ENCODE measurements at regions not wholly inside any gene's neighbourhood (a gene's known extent, or its start where the extent isn't known, plus 50 kb on each side); places are given as distances from the start of the nearest gene placed in this dataset.

DNA sequence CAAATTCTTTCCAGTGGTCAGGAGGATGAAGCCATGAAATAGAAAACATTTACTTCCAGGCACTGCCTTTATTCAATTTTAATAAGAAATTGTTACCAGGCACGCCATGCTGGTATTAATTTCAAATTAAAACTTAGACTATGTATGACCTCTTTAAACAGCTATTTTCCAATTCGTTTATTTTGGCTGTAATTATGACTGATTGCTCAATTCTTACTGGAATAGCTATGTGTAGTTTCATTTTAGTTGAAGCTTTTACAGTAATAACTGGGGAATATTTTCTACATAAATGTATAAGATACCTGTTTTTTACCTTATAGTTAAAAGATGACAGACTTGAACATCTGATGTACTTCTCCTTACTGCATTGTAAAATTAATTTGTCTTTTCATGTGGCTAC lies 480.0 kb upstream of the GOLIM4 start:
- 48% methylated on average over 2 of the region's 2 CpGs for WGBS (ENCODE audit: low lambda C conversion rate, missing lambda C conversion rate)
- no peak for DNase-seq (ENCODE audit: low spot score)
- no peak overlapping the region for H3K27ac ChIP-seq
- H3K4me1 ChIP-seq (ENCODE audit: insufficient read depth) = no peaks in the 10 kb centered on the region
- no peak for TF ChIP-seq EZH2phosphoT487 (IDR thresholded peaks at IDR 0.05; ENCODE audit: low read depth, severe bottlenecking, unreplicated experiment)
- TF ChIP-seq EZH2 (IDR thresholded peaks at IDR 0.05; ENCODE audit: borderline replicate concordance) = no peak
- TF ChIP-seq, protein P1, sequence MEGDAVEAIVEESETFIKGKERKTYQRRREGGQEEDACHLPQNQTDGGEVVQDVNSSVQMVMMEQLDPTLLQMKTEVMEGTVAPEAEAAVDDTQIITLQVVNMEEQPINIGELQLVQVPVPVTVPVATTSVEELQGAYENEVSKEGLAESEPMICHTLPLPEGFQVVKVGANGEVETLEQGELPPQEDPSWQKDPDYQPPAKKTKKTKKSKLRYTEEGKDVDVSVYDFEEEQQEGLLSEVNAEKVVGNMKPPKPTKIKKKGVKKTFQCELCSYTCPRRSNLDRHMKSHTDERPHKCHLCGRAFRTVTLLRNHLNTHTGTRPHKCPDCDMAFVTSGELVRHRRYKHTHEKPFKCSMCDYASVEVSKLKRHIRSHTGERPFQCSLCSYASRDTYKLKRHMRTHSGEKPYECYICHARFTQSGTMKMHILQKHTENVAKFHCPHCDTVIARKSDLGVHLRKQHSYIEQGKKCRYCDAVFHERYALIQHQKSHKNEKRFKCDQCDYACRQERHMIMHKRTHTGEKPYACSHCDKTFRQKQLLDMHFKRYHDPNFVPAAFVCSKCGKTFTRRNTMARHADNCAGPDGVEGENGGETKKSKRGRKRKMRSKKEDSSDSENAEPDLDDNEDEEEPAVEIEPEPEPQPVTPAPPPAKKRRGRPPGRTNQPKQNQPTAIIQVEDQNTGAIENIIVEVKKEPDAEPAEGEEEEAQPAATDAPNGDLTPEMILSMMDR (IDR thresholded peaks at IDR 0.05; ENCODE audit: poor library complexity) = no peak
- no peaks in the 10 kb centered on the region for H3K36me3 ChIP-seq (replicated peaks; ENCODE audit: insufficient read depth, low read depth)
- H3K9me2 ChIP-seq (replicated peaks; ENCODE audit: insufficient read depth) = no peaks in the 10 kb centered on the region
- H3K79me2 ChIP-seq = no peaks in the 10 kb centered on the region
- H3K27me3 ChIP-seq = no peaks in the 10 kb centered on the region
- no peak overlapping the region for H2AFZ ChIP-seq
- no peak overlapping the region for H3K4me3 ChIP-seq
- H4K20me1 ChIP-seq (ENCODE audit: insufficient read depth, poor library complexity, severe bottlenecking) = no peaks in the 10 kb centered on the region
- no peak overlapping the region for H3K4me2 ChIP-seq
- H3K9me3 ChIP-seq (ENCODE audit: low read depth) = no peaks in the 10 kb centered on the region

DNA sequence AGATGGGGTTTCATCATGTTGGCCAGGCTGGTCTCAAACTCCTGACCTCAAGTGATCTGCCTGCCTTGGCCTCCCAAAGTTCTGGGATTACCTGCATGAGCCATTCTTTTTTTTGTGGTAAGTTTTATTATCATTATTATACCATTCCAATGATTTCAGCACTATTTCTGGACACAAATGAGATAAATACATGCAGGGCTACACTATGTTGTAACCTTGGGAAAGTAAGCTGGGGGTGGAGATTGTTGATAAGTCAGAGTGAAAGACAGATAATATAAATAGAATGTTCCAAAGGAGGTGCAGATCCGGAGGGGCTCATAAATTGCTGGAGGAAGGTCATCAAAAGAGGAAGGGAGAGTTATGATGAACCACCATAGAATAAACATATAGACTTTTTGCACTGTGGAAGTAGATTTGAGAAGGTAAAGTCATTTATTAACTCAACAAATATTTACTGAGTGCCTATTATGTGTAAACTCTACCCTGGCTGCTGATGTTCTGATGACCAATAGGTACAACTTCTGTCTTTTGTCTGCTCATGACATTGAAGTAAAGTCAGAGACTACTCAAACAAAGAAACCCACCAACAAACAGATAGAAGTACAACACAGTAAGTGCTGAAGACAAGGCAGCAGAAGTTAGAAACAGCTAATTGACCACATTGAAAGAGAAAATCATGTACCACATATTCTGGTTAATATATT lies 478.9 kb upstream of the GOLIM4 start:
- no peaks in the 10 kb centered on the region for H3K9me3 ChIP-seq (ENCODE audit: low read depth)
- H3K27me3 ChIP-seq = no peaks in the 10 kb centered on the region
- 30% methylated on average over 1 of the region's 1 CpG for WGBS (ENCODE audit: low lambda C conversion rate, missing lambda C conversion rate)
- no peaks in the 10 kb centered on the region for H3K79me2 ChIP-seq
- TF ChIP-seq EZH2phosphoT487 (IDR thresholded peaks at IDR 0.05; ENCODE audit: low read depth, severe bottlenecking, unreplicated experiment) (no peak), EZH2 (IDR thresholded peaks at IDR 0.05; ENCODE audit: borderline replicate concordance) (no peak)
- TF ChIP-seq, protein P1 (IDR thresholded peaks at IDR 0.05; ENCODE audit: poor library complexity) = no peak
- no peak overlapping the region for H3K4me2 ChIP-seq
- no peaks in the 10 kb centered on the region for H3K36me3 ChIP-seq (replicated peaks; ENCODE audit: insufficient read depth, low read depth)
- H2AFZ ChIP-seq = no peak overlapping the region
- H3K4me1 ChIP-seq (ENCODE audit: insufficient read depth) = no peaks in the 10 kb centered on the region
- no peaks in the 10 kb centered on the region for H3K9me2 ChIP-seq (replicated peaks; ENCODE audit: insufficient read depth)
- no peak overlapping the region for H3K27ac ChIP-seq
- no peak for DNase-seq (ENCODE audit: low spot score)
- H4K20me1 ChIP-seq (ENCODE audit: insufficient read depth, poor library complexity, severe bottlenecking) = no peaks in the 10 kb centered on the region
- H3K4me3 ChIP-seq = no peak overlapping the region

DNA sequence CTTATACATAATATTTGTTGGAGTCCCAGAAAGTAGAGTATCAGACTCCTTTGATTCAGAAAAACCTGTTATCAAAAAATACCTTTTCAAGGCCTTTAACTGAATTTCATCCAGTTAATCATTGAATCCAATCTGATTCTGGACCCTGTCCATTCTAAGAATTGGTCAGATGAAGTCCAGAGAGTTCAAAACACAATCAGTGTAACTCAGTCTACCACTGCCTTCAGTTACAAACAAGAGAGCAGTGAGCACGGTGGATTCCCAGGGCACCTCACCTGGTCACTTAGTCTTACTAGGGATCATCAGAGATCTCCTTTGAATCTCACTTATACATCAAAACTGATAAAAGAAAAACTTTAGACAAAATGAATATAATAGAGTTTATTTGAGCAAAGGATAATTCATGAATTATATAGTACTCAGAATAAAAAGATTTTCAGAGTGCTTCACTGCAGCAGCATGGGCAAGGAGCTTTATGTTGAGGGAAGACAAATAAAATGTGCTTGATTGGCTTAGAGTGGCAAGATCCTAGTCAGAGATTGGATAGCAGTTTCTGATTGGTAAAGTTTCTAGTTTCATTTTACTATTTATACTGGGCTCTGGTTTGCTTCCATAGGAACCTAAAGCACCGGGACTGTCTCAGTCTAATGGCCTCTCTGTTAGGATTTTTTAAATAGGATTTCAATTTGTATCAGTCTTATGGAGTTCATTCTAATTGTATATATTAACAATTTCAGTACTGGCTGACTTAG lies 474.9 kb upstream of the GOLIM4 start:
- Histone ChIP-seq H3K27ac (no peak overlapping the region), H2AFZ (no peak overlapping the region), H3K4me2 (no peak overlapping the region), H4K20me1 (ENCODE audit: insufficient read depth, poor library complexity, severe bottlenecking) (no peaks in the 10 kb centered on the region), H3K79me2 (no peaks in the 10 kb centered on the region), H3K9me3 (ENCODE audit: low read depth) (no peaks in the 10 kb centered on the region), H3K4me1 (ENCODE audit: insufficient read depth) (no peaks in the 10 kb centered on the region), H3K4me3 (no peak overlapping the region), H3K36me3 (replicated peaks; ENCODE audit: insufficient read depth, low read depth) (no peaks in the 10 kb centered on the region), H3K9me2 (replicated peaks; ENCODE audit: insufficient read depth) (no peaks in the 10 kb centered on the region), H3K27me3 (no peaks in the 10 kb centered on the region)
- DNase-seq (ENCODE audit: low spot score) = no peak
- TF ChIP-seq, protein P1 (IDR thresholded peaks at IDR 0.05; ENCODE audit: poor library complexity) = no peak
- TF ChIP-seq EZH2phosphoT487 (IDR thresholded peaks at IDR 0.05; ENCODE audit: low read depth, severe bottlenecking, unreplicated experiment) = no peak
- no peak for TF ChIP-seq EZH2 (IDR thresholded peaks at IDR 0.05; ENCODE audit: borderline replicate concordance)
- 82% methylated on average over 2 of the region's 2 CpGs for WGBS (ENCODE audit: low lambda C conversion rate, missing lambda C conversion rate)
